CD4-positive, alpha-beta T cell treated with Interleukin-15 for 4 hours (primary cell): ENCODE measurements at regions not wholly inside any gene's neighbourhood (a gene's known extent, or its start where the extent isn't known, plus 50 kb on each side); places are given as distances from the start of the nearest gene placed in this dataset.
"Not testable (repeated sequence)": the region's sequence is repeated elsewhere in the genome, so short reads cannot be mapped to it uniquely, and the experiment has no call there.

Source experiments
- DNase-seq: peaks from one replicate; pipeline ENCODE4 v3.0.0-alpha.2; 2020; ENCODE audit warnings: low spot score

DNA sequence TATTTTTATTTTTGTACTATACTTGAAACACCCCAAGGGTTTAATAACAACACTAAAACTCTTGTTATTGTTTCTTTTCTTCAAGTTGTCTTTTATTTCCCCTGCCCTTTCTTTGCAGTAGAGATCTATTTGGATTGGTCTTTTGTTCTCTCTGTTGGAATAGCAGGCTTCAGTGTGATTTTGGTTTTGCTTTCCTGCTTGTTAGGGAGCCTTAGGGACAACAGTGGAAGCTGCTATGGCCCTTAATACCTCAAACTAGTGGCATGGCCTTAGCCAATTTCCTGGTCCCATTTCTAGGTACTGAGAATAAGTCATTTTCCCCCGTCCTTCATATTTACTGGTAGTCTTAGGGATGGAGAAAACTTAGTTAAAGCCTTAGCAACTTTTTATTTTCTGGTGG is 535.4 kb upstream of the NDST4 start:
- DNase-seq: no peak

DNA sequence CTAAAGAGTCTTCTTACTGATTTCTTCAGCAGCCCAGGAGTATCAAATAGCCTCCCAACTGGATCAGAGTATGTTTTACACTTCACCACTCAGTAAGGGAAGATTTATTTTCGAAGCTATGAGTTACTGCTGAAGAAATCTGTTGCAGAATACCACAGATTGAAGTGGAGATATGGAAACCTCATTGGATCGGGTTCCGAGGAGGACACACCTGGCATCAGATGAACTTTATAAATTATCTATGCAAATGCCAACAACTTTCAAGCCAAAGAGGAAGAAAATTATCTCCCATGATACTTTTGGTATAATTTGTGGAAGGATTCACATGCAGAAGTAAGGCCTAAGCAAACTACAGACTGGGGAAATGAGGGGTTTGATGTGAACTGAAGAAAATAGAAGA is 515.9 kb upstream of the NDST4 start:
- no peak for DNase-seq

DNA sequence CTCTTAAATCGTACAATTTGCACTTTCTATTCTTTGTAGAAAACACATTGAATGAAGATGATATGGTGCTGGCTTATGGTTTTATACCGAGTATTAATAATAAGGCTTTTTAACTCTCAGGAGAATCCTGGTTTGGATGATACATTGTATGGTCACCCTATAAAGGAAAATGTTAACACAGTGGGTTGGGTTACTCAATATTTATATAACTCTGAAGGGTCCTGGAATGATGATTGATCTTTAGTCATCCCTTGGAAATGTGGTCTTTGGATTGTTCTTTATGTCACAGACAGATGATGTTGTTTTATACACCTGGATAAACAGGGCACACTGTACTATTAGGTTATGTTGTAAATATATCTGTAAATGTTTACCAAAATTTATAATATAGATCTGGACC is 496.2 kb upstream of the NDST4 start:
- DNase-seq: no peak

DNA sequence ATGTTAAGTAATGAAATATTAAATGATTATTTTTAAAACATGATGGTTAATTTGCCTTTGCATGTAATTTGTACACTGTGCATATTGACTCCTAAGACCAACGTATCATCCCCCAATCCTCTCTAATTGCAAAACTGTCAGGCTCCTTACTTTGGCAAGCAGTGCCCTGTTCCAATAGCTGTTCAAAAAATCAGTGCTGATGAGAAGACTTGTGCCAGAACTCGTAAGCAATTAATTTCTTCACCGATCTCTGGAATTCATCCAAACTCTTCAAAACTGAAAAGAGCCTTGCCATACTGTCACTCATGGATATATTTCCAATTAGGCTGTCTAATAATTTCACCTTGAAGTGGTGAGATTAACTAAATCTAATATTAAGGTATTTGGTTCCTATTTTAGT is 493.9 kb upstream of the NDST4 start:
- no peak for DNase-seq

DNA sequence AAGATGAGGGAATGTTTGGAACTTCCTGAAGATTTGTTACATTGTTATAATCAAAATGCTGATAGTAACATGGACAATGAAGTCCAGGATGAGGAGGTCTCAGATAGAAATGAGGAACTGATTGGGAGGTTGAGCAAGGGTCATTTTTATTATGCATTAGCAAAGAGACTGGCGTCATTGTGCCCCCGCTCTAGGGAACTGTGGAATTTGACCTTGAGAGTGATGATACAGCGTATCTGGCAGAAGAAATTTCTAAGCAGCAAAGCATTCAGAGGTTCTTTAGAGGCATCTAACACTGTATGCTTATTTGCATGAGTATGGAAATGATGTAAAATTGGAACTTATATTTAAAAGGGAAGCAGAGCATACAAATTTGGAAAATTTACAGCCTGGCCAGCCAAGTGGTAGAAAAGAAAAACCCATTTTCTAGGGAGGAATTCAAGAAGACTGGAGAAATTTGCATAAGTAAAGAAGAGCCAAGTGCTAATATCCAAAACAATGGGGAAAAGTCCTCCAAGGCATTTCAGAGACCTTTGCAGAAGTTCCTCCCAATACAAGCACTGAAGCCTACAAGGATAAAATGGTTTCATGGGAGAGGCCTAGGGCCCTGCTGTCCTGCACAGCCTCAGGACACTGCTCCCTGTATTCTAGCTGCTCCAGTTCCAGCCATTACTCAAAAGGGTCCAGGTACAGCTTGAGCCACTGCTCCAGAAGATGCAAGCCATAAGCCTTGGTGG is 483.0 kb upstream of the NDST4 start:
- DNase-seq: no peak

DNA sequence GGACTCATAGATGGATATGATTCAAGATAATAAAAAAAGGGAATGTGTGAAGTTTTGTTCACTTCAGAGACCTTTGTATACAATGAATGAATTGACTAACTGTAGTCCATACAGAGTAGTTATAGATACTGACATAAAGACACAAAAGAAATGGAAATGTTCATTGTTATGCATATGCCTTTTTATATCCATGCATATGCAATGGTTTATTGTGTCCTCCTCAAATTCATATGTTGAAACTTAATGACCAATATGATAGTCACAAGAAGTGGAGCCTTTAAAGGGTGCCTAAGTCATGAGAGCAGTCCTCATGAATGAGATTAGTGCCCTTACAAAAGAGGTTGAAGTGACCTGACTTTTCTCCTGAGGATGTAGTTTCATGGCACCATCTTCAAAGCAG is 467.5 kb upstream of the NDST4 start:
- DNase-seq: no peak

DNA sequence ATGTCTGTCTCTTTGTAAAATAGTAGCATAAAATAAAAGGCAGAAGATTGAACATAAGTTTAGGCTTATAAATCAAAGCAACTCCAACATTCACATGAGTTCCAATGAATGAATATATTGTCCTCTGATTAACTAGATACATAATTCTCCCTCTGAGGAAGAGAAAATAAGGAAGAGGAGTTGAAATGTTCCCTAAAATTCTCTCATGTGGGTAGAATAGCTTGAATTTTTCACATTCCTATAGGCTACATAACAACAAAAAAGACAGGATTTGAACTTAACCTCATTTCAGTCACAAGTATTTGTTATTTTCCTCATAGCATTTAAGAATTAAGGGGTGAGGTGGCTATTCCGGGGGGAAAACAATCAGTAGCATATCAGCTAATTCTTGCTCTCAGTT is 462.4 kb upstream of the NDST4 start:
- no peak for DNase-seq

DNA sequence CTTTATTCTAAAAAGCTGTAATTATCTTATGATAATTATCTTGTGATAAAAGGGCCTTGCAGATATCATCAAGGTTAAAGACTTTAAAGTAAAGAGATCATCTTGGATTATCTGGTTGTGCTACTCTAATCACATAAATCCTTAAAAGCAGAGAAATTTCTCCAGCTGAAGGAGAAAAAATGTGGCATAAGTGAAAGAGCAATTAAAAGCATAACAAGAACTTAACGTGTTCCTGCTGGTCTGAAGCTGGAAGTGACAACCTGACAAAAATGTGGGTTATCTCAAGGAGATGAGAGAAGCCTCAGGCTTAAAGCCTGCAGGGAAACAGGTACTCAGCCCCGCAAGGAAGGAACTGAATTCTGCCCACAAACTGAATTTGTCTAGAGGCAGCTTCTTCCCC is 449.1 kb upstream of the NDST4 start:
- no peak for DNase-seq

DNA sequence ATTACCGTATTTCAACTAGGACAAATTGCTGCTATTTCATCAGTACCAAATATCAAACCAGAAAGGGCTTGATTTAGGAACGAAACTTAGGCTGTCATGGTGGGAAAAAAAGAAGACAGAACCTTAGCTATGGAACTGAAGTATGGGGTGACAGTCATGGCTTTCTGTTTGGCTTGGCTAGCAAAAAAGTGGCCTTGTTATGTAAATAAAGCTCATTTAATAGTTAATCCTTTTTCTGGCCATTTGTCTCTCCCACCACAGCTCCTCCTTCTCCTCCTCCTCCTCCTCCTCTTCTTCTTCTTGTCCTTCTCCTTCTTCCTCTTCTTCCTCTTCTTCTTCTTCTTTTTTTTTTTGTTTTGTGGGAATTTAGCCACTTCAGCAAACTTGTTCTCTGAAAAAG is 434.7 kb upstream of the NDST4 start:
- no peak for DNase-seq

DNA sequence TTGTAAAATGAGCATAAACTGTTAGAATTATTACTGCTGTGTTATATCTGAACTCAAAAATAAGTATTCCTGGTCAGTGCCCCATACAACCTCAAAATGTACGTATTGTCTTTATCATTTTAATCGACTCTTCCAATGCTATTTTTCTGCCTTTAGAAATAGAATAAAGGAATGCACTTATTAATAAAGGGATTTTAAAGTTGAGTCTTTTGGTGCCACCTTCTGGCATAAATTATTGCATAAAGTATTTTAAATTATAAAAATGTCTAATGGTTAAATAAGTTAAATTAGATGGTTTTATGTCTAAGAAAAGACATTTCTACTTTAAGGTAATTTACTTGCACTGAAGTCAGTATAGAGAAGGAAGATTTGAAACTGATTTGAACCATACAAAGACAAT is 424.0 kb upstream of the NDST4 start:
- no peak for DNase-seq

DNA sequence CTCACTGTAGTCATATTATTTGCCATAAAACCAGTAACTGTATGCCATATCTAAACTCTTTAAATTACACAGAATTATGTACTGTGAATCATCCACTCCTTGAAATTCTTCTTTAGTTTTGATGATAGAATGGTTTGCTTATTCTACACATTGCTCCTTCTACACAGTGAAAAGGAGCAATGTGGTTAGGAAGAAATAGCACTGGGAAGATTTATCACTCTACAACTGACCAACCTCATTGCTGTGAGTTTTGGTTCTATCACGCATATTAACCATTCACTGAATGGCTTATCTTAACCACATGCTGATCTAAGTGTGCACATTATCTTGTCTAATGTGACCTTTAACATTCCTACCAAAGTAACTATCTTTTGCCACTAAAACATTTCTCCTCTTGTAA is 415.7 kb upstream of the NDST4 start:
- no peak for DNase-seq

DNA sequence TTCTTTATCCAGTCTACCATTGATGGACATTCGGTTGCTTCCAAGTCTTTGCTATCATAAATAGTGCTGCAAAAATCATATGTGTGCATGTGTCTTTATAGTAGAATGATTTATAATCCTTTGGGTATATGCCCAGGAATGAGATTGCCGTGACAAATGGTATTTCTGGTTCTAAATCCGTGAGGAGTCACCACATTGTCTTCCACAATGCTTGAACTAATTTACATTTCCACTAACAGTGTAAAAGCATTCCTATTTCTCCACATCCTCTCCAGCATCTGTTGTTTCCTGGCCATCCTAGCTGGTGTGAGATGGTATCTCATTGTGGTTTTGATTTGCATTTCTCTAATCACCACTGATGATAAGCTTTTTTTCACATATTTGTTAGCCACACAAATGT is 406.1 kb upstream of the NDST4 start:
- DNase-seq: not testable (repeated sequence)

DNA sequence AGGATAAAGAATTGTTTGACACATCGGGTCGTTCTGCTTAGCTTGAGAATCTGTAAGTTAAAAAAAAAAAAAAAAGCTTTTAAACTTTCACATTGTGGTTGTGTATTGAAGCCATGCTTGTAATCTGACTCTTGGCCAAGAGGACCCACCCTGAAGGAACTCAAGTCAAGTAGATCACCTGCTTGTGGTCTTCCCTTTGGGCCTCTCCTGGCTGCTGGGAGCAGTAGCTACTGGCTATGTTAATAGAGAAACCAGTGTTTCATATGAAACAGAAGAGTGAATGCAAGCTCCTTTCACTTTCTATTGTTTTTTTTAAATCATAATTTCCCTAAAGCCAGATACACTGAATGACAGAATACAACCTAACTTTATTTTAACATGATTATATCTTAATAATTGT is 402.4 kb upstream of the NDST4 start:
- no peak for DNase-seq

DNA sequence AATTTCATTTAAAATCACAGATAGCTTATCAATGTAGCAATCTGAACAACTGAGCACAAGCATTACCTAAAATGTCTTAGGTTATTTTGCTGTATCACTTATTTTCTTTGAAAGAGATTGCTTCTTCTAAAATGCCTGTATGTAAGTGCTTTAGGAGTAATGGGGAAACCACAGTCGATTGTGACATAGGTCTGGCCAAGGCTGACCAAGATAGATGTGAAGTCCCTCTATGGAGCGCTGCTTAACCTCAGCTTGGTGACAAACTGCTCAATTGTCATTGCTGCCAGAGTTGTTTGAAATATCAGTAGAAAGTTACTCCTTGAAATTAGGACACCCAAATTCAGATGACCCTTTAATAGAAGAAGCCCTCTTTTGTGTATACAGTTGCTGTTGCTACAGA is 401.9 kb upstream of the NDST4 start:
- no peak for DNase-seq

DNA sequence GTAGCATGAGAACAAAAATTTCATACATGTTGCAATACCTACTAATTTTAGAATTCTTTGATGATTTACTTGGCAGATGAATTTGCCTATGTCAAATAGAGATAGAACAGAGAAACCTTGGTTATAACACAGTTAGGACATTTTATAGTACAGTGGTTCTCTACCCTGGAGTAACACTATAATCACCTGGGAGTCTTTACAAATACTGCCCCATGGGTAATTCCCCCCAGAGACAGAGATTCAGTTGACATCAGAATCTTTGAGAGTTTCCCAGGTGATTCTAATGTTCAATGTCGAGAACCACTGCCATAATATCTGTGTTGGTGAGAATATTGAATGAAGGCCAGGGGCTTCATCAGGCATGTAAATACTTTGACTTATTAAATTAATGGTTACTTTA is 401.3 kb upstream of the NDST4 start:
- DNase-seq: no peak

DNA sequence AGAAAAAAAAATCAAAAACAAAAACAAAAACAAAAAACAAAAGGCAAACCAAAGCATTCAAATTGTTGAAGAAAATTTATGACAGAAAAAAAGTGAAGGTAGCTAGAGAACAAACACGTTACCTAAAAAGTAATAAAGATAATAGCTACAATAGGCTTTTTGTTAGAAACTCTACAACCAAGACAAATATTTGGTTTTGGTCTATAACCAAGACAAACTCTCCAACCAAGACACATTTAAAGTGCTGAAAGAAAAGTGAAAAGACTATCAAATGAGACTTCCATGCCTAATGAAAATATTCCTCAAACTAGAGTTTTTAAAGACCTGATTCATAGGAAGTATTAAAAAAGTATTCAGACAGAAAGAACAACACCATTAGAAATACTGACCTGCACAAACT is 391.9 kb upstream of the NDST4 start:
- no peak for DNase-seq

DNA sequence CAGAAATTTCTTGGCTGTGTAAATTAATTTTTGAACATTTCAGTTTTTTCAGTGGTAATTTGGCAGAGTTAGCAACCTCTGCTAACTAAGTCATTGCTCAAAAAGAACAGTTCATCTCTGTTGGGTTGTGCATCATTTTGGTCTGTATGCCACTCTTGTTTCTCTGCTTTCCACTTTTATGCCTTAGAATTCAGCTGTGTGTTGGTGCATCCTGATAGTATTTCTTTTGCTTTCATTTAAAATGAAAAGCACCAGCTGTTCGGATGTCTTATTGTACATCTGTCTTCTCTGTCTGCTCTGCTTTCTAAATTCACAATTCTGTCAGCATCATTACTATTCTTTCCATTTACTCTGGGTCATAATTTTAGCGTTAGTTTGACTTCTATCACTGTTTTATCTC is 388.2 kb upstream of the NDST4 start:
- no peak for DNase-seq

DNA sequence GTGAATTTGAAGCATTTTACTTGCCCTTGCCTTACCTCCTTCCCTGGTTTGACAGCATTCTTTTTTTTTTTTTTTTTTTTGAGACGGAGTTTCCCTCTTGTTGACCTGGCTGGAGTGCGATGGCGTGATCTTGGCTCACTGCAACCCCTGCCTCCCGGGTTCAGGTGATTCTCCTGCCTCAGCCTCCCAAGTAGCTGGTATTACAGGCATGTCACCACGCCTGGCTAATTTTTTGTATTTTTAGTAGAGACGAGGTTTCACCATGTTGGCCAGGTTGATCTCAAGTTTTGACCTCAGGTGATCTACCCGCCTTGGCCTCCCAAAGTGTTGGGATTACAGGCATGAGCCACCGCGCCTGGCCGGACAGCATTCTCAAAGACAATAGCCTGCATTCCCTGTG is 380.4 kb upstream of the NDST4 start:
- DNase-seq: not testable (repeated sequence)

DNA sequence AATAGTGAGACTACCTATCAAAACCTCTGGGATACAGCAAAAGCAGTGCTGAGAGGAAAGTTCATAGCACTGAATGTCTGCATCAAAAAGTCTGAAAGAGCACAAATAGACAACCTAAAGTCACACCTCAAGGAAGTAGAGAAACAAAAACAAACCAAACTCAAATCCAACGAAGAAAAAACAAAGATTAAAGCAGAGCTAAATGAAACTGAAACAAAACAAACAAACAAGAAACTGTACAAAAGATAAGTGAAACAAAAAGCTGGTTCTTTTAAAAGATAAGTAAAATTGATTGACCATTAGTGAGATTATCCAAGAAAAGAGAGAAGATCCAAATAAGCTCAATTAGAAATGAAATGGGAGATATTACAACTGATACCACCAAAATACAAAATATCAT is 378.3 kb upstream of the NDST4 start:
- DNase-seq: no peak

DNA sequence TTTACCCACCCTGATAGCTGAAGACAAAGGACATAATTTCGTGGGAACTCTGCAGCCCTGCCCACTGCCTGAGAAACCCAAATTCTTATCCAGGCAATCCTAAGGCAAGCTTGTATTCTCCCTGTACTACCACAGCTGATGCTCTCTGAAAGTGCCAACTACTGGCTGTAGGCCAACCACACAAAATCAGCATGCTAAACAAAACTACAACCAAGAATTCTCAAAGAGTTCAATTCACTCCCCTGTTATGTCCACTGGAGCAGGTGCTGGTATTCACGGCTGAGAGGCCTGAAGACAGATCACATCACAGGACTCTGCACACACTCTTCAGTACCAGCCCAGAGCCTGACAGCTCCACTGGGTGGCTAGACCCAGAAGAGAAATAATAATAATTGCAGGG is 375.9 kb upstream of the NDST4 start:
- DNase-seq: no peak

DNA sequence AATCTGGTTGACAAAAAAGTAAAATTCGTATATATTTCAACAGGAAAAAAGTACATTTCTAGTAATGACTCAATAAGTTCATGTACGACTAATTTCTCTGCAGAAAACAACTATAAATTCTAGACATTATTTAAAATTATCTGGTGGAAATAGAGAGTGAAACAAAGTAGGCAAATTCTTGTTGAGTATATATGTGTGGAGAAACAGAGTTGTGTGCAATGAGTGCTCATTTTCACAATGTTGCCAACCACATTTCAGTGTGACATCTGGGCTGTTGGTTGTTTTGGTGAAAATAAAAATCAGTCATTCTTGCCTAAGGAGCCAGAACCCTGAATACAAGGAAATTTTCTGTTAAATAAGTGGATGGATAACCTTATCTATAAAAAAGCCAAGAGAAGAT is 372.0 kb upstream of the NDST4 start:
- no peak for DNase-seq

DNA sequence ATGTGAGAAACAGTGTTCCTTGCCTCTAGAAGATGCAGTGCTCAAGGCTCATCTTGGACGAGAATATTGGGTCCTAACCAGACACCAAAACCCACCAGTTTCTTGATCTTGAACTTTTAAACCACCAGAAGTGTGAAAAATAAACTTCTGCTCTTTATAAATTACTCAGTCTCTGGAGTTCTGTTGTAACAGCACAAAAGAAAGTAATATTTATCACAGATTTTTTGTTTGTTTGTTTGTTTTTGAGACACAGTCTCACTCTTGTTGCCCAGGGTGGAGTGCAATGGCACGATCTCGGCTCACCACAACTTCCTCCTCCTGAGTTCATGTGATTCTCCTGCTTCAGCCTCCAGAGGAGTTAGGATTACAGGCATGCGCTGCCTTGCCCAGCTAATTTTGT is 371.1 kb upstream of the NDST4 start:
- no peak for DNase-seq

DNA sequence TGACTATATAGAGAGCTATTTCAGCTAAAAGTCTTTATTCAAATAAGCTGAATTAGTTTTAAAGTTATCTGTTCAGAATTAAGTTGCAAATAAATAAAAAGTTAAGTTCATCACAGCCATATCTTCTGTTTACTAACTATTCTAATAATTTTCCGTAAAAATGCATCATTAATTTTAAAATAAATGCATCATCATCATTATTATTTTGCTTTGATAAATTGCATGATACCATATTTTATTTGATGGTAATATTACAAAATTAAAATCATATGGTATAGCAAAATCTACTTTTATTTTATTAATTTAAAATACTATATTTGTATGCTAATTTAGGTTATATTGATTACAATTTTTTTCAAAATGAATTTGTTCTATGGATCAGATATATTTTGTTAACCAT is 357.3 kb upstream of the NDST4 start:
- no peak for DNase-seq

DNA sequence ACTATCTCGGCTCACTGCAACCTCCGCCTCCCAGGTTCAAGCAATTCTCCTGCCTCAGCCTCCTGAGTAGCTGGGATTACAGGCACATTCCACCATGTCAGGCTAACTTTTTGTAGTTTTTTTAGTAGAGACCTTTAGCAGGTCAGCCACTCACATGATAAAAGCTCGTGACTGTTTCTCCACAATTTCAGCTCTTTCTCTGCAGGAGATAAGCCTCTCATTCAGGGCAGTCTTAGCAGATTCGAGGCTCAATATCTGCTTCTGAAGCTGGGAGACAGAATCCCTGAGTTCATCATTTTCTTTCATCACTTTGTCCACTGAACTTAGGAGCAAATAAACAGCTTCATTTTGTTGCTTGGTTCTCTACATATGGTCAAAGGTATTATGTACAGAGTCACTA is 345.9 kb upstream of the NDST4 start:
- not testable (repeated sequence) for DNase-seq

DNA sequence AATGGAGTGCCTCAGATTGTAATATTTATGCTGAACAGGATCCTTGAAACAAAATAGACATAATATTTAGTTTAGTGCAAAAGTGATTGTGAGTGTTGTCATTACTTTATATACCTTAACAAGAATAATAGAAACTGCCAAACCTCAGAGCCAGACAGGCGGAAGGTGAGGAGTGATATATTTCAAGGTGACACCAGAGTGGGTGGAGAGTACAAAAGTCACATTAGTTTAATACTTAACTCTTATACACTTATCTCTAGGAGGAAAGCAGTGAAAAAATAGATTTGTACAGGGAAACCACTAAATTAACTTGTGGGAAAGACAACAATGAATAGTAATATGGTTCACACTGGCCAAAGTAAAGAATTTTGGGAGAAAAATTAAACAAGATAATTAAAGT is 342.8 kb upstream of the NDST4 start:
- no peak for DNase-seq
